HL-60 (cell line): ENCODE measurements at regions not wholly inside any gene's neighbourhood (a gene's known extent, or its start where the extent isn't known, plus 50 kb on each side); places are given as distances from the start of the nearest gene placed in this dataset.

Experiments used
- TF ChIP-seq, protein P1 (sequence below): IDR thresholded peaks from one replicate; pipeline ENCODE4 v1.5.1; 2011; ENCODE audit warnings: low read length, control low read depth, inconsistent platforms; ENCODE audit not compliant: insufficient read depth
- TF ChIP-seq, protein P2 (sequence below): IDR thresholded peaks from 2 replicates; pipeline ENCODE4 v1.6.1; 2012; ENCODE audit warnings: low read depth; ENCODE audit not compliant: insufficient replicate concordance

DNA sequence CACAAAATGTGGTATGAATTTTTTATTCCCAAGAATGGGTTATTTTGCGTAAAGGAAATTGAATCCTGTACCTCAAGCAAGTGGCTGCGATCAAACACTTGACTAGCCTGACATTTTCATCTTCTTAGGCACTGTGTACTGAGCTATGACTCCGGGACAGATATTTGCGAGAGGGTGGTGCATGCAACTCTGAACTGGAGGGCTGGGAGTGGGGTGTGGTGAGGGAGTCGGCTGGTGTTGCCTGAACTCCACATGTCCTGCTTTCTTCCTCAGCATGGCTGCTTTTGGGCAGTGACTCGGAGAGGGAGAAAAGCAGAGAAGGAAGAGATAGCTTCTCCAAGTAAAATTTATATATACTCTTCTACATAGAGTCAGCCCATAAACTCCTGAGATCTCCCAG, 68.5 kb upstream of the GATB start:
- TF ChIP-seq, protein P1, sequence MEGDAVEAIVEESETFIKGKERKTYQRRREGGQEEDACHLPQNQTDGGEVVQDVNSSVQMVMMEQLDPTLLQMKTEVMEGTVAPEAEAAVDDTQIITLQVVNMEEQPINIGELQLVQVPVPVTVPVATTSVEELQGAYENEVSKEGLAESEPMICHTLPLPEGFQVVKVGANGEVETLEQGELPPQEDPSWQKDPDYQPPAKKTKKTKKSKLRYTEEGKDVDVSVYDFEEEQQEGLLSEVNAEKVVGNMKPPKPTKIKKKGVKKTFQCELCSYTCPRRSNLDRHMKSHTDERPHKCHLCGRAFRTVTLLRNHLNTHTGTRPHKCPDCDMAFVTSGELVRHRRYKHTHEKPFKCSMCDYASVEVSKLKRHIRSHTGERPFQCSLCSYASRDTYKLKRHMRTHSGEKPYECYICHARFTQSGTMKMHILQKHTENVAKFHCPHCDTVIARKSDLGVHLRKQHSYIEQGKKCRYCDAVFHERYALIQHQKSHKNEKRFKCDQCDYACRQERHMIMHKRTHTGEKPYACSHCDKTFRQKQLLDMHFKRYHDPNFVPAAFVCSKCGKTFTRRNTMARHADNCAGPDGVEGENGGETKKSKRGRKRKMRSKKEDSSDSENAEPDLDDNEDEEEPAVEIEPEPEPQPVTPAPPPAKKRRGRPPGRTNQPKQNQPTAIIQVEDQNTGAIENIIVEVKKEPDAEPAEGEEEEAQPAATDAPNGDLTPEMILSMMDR, result no peak
- TF ChIP-seq, protein P2, sequence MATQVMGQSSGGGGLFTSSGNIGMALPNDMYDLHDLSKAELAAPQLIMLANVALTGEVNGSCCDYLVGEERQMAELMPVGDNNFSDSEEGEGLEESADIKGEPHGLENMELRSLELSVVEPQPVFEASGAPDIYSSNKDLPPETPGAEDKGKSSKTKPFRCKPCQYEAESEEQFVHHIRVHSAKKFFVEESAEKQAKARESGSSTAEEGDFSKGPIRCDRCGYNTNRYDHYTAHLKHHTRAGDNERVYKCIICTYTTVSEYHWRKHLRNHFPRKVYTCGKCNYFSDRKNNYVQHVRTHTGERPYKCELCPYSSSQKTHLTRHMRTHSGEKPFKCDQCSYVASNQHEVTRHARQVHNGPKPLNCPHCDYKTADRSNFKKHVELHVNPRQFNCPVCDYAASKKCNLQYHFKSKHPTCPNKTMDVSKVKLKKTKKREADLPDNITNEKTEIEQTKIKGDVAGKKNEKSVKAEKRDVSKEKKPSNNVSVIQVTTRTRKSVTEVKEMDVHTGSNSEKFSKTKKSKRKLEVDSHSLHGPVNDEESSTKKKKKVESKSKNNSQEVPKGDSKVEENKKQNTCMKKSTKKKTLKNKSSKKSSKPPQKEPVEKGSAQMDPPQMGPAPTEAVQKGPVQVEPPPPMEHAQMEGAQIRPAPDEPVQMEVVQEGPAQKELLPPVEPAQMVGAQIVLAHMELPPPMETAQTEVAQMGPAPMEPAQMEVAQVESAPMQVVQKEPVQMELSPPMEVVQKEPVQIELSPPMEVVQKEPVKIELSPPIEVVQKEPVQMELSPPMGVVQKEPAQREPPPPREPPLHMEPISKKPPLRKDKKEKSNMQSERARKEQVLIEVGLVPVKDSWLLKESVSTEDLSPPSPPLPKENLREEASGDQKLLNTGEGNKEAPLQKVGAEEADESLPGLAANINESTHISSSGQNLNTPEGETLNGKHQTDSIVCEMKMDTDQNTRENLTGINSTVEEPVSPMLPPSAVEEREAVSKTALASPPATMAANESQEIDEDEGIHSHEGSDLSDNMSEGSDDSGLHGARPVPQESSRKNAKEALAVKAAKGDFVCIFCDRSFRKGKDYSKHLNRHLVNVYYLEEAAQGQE, result no peak
